ENCODE measurements at regions not wholly inside any gene's neighbourhood (a gene's known extent, or its start where the extent isn't known, plus 50 kb on each side); places are given as distances from the start of the nearest gene placed in this dataset.

DNA sequence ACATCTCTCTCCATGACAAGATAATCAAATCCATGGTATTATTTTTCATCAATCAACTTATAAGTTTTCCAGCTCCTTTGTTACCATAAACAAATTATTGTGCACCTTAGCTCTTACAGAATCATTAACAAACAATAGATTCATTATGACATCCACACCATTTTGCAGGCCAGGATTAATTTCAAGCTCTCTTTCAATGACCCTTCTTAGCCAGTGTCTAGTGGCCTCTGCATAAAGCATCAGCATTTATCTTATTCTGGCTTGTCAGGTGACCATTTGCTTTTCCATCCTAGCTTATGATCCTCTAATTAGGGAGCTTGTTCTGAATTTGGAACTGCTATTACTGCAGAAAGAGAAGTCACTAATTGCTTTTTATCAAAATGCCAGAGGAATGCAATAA, 806.2 kb upstream of the CHAC2 start:
- in situ Hi-C loops (cut with HindIII; ENCODE audit: low sequenced_read_pairs): no loop called here

GRCh38 chr2:52960881-52961280, 806.7 kb upstream of the CHAC2 start:
- in situ Hi-C loops (cut with HindIII; ENCODE audit: low sequenced_read_pairs): no loop called here

- in situ Hi-C loops (cut with HindIII; ENCODE audit: low sequenced_read_pairs): no loop called here
Measured at GRCh38 chr2:52959801-52960200, 807.8 kb upstream of the CHAC2 start.

DNA sequence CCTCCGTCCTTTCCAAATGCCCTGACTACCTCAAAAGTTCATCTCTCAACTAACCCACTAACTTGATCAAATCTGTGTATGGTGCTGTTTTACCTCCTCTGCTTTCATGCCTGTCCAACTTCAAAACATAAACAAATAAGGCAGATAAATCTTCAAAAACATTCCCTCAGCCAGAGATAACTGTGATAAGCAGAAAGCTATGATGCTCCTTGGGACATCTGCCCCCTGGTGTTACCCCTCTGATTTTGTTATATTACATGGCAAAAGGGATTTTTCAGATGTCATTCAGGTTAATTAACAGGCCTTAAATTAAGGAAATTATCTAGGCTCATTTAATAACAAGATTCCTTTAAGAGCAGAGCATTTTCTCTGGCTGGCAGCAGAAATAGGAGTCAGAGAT, 810.8 kb upstream of the CHAC2 start:
- in situ Hi-C loops (cut with HindIII; ENCODE audit: low sequenced_read_pairs): no loop called here

DNA sequence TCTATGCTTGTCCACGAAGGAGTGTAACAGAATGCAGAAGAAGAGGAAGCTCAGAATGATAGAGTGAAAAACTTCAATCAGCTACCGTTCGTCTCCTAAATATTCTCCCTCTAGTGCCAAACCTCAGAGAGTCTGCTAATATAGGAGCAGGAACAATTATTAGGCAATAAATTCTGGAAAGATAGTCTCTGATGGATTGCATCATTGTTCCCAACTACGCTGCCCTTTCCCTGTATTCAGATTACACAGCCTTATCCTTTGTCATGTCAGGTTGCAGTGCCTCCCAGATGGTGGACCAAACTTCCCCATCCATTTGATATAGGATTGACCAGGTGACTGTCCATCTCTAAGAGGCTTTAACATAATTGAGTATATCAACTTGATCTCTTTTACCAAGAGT, 811.5 kb upstream of the CHAC2 start:
- in situ Hi-C loops (cut with HindIII; ENCODE audit: low sequenced_read_pairs): no loop called here

DNA sequence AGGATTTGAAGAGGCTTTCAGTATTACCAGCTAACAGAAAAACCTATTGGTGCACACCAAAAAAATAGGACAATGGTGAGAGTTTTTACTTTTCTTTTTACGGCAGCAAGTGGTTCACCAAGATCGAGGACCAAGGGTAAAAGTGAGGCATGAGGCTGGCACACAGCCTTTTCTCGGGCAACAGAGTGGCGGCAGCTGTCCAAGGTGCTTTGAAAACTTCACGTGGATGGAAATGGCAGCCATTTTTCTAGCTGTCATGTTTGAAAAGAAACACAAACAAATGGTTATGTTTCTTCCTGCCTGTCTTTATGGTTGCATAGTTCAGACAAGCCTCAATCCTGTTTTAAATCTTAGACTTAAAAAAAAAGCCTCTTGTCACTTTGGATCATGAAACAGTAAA, 812.5 kb upstream of the CHAC2 start:
- in situ Hi-C loops (cut with HindIII; ENCODE audit: low sequenced_read_pairs): no loop called here

- in situ Hi-C loops (cut with HindIII; ENCODE audit: low sequenced_read_pairs): no loop called here
Measured at GRCh38 chr2:52940101-52940500, 827.5 kb upstream of the CHAC2 start.

DNA sequence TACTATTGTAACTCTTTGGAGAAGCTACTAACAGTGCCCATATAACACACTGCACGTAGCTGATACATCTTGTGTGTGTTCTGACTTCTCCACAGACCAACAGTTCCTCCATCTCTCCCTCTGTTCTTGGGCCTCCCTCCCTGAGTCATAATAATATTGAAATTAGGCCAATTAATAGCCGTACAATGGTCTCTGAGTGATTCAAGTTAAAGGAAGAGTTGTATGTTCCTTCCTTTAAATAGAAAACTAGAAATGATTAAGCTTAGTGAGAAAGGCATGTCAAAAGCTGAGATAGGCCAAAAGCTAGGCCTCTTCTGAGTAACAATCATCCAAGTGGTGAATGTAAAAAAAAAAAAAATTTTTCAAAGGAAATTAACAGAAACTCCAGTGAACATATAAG, 828.4 kb upstream of the CHAC2 start:
- in situ Hi-C loops (cut with HindIII; ENCODE audit: low sequenced_read_pairs): no loop called here

DNA sequence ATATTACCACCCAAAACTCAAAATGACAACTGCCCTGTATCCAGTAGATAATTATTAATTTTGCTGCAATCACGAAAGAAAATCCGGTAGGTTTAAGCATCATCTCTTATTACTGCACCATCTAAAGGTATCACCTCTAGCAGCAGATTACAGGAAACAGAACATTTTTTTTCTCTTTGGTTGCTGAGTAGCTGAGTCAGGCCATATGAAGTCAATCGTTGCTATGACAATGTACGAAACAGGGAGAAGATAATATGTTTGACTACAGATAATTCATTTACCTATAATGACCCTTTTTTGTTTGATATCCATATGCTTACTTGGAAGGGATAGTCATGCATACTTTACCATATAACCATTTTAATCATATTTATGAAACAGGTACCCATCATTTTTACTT, 831.6 kb upstream of the CHAC2 start:
- in situ Hi-C loops (cut with HindIII; ENCODE audit: low sequenced_read_pairs): no loop called here

GRCh38 chr2:52934920-52935640, 832.5 kb upstream of the CHAC2 start:
- in situ Hi-C loops (cut with HindIII; ENCODE audit: low sequenced_read_pairs): no loop called here

GRCh38 chr2:52934323-52934898, 833.2 kb upstream of the CHAC2 start:
- in situ Hi-C loops (cut with HindIII; ENCODE audit: low sequenced_read_pairs): no loop called here

DNA sequence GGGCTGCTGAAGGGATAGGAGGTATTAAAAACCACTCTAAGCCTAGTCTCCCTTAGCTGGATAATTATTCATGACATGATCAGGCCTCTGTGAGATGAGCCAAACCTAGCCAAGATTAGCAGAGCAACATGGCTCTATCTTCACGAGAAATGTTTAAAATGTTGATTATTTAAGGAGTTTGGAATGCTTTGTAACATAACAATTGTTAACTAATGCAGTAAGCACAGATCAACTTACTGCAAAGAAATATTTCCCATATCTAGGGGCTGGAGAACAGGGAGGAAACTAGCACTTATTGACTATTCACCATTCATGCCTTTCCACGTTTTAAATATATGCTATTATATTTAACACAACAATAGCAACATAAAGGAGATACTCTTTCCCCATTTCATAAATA, 833.7 kb upstream of the CHAC2 start:
- in situ Hi-C loops (cut with HindIII; ENCODE audit: low sequenced_read_pairs): no loop called here

- in situ Hi-C loops (cut with HindIII; ENCODE audit: low sequenced_read_pairs): no loop called here
Measured at GRCh38 chr2:52931660-52932059, 835.9 kb upstream of the CHAC2 start.

DNA sequence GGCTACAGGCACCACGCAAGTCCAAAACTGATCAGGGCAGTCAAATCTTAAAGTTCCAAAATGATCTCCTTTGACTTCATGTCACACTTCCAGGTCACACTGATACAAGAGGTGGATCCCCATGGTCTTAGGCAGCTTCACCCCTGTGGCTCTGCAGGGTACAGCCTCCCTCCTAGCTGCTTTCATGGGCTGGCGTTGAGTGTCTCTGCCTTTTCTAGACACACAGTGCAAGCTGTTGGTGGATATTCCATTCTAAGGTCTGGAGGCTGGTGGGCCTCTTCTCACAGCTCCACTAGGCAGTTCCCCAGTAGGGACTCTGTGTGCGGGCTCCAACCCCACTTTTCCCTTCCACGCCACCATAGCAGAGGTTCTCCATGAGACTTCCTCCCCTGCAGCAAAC, 838.2 kb upstream of the CHAC2 start:
- in situ Hi-C loops (cut with HindIII; ENCODE audit: low sequenced_read_pairs): no loop called here

GRCh38 chr2:52919673-52920072, 847.9 kb upstream of the CHAC2 start:
- in situ Hi-C loops (cut with HindIII; ENCODE audit: low sequenced_read_pairs): no loop called here

DNA sequence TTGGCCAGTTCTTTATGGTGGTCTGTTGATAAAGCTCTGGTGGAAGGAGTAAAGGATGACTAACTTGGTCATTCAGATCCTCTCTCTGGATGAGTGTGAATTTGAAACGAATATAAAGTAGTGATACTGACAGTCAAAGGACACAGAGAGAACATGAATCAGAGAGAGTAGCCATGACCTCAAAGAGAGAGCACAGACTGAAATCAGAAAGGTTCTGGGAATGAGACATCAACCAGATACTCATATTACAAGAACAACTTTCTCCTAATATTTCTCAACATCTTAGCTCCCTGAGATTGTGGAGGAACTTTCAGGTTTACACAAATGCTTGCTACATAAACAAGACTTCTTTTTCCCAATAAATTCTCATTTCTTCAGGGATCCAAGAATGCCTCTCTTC, 849.1 kb upstream of the CHAC2 start:
- in situ Hi-C loops (cut with HindIII; ENCODE audit: low sequenced_read_pairs): no loop called here

- in situ Hi-C loops (cut with HindIII; ENCODE audit: low sequenced_read_pairs): no loop called here
Measured at GRCh38 chr2:52916981-52917380, 850.6 kb upstream of the CHAC2 start.

- in situ Hi-C loops (cut with HindIII; ENCODE audit: low sequenced_read_pairs): no loop called here
Measured at GRCh38 chr2:52904355-52904891, 863.2 kb upstream of the CHAC2 start.

GRCh38 chr2:52897511-52898044, 870.0 kb upstream of the CHAC2 start:
- in situ Hi-C loops (cut with HindIII; ENCODE audit: low sequenced_read_pairs): no loop called here

- in situ Hi-C loops (cut with HindIII; ENCODE audit: low sequenced_read_pairs): no loop called here
Measured at GRCh38 chr2:52895726-52896340, 871.8 kb upstream of the CHAC2 start.

- in situ Hi-C loops (cut with HindIII; ENCODE audit: low sequenced_read_pairs): no loop called here
Measured at GRCh38 chr2:52886556-52886955, 881.0 kb upstream of the CHAC2 start.

DNA sequence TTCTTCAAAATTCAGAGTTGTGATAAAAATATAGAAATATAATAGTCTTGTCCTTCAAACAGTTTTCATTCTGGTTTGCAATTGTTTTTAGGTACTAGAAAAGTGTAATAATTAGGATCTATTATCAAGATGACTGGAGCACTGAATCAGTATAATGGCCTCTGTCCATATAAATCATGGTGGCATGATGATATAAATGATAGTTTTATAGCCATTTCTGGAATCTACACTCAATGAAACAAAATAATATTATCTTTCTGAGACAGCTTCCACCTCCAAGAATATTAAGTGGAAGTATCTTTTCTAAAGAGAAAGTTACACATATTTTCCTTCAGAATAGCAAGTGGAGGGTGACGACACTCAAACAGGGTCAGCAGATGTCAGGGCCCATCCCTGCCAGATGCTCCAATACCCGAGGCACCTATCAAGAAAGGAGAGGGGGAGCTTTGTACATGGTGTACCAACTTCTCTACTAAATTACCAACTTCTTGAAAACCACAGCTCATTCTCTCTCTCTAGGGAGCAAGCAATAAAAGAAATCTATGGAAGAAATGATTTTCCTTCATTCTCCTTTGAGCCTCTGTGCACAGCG, 882.7 kb upstream of the CHAC2 start:
- in situ Hi-C loops (cut with HindIII; ENCODE audit: low sequenced_read_pairs): no loop called here
